ENCODE measurements at regions not wholly inside any gene's neighbourhood (a gene's known extent, or its start where the extent isn't known, plus 50 kb on each side); places are given as distances from the start of the nearest gene placed in this dataset.

DNA sequence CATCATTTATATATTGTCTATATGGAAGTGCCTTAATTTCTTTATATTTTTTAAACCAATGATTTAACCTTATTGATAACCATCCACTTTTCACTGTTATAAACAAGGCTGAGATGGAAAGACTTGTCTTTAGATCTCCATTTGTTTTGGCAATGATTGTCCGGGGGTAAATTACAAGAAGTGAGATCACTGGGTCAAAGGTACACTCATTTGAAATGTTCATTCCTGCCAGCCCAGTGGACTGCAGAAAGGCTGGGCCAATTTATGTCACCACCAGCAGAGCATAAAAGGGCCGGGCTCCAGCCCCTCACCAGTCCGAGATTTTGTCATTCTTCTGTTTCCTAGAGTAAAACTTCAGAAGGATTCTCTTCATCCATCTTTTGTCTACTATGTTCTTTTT, 93.6 kb upstream of the NEO1 start:
- no peak overlapping the region for H3K27ac ChIP-seq (ENCODE audit: low read depth, low read length, poor library complexity, severe bottlenecking)
- no peaks in the 10 kb centered on the region for H3K79me2 ChIP-seq (ENCODE audit: insufficient read depth, low read length)
- H3K27me3 ChIP-seq (ENCODE audit: insufficient read depth, low read length) = no peaks in the 10 kb centered on the region
- no peaks in the 10 kb centered on the region for H3K9me2 ChIP-seq (ENCODE audit: low read depth, low read length)
- H3F3A ChIP-seq (ENCODE audit: insufficient read depth, low read length) = no peaks in the 10 kb centered on the region
- H2AFZ ChIP-seq (ENCODE audit: low read length) = no peak overlapping the region
- H3K9ac ChIP-seq (ENCODE audit: low read length) = no peak overlapping the region
- no peaks in the 10 kb centered on the region for H3K4me1 ChIP-seq (ENCODE audit: insufficient read depth, low read length, severe bottlenecking)
- no peaks in the 10 kb centered on the region; the same call in 1 of the 2 replicates for H3K9me3 ChIP-seq (ENCODE audit: low read length)
- H3K4me2 ChIP-seq (ENCODE audit: low read length) = no peak overlapping the region
- H3K4me3 ChIP-seq (ENCODE audit: low read depth, low read length, poor library complexity, severe bottlenecking) = no peak overlapping the region
- no peaks in the 10 kb centered on the region for H4K20me1 ChIP-seq (ENCODE audit: insufficient read depth, low read length)
- TF ChIP-seq CTCF (IDR thresholded peaks at IDR 0.05; ENCODE audit: low read length) (no peak), EZH2 (IDR thresholded peaks at IDR 0.05; ENCODE audit: borderline replicate concordance, low read length) (no peak)
- H3K36me3 ChIP-seq (ENCODE audit: insufficient read depth, low read length) = no peaks in the 10 kb centered on the region

DNA sequence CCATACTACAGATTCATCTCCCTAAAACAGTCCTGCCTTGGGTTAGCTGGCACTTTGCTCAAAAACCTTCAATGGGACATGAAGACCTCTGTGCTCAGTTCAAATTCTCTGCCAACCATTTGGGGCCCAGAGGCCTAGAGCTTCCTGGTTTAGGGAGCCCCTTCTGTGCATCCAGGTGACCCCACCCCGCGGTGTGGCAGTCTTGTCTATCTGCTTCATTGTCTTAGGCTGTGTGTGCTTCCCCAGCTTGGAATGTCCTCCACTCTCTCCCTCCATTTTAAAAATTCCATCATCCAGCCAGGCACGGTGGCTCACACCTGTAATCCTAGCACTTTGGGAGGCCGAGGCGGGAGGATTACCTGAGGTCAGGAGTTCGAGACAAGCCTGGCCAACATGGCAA, 99.0 kb upstream of the NEO1 start:
- Histone ChIP-seq H3K79me2 (ENCODE audit: insufficient read depth, low read length) (no peaks in the 10 kb centered on the region), H3K9me2 (ENCODE audit: low read depth, low read length) (no peaks in the 10 kb centered on the region), H3K9me3 (ENCODE audit: low read length) (no peaks in the 10 kb centered on the region), H2AFZ (ENCODE audit: low read length) (no peak overlapping the region), H3K4me2 (ENCODE audit: low read length) (no peak overlapping the region), H3F3A (ENCODE audit: insufficient read depth, low read length) (no peaks in the 10 kb centered on the region), H3K4me3 (ENCODE audit: low read depth, low read length, poor library complexity, severe bottlenecking) (no peak overlapping the region), H4K20me1 (ENCODE audit: insufficient read depth, low read length) (no peaks in the 10 kb centered on the region), H3K4me1 (ENCODE audit: insufficient read depth, low read length, severe bottlenecking) (no peaks in the 10 kb centered on the region), H3K9ac (ENCODE audit: low read length) (no peak overlapping the region), H3K27me3 (ENCODE audit: insufficient read depth, low read length) (no peaks in the 10 kb centered on the region), H3K27ac (ENCODE audit: low read depth, low read length, poor library complexity, severe bottlenecking) (no peak overlapping the region), H3K36me3 (ENCODE audit: insufficient read depth, low read length) (no peaks in the 10 kb centered on the region)
- TF ChIP-seq EZH2 (IDR thresholded peaks at IDR 0.05; ENCODE audit: borderline replicate concordance, low read length) (no peak), CTCF (IDR thresholded peaks at IDR 0.05; ENCODE audit: low read length) (no peak)

DNA sequence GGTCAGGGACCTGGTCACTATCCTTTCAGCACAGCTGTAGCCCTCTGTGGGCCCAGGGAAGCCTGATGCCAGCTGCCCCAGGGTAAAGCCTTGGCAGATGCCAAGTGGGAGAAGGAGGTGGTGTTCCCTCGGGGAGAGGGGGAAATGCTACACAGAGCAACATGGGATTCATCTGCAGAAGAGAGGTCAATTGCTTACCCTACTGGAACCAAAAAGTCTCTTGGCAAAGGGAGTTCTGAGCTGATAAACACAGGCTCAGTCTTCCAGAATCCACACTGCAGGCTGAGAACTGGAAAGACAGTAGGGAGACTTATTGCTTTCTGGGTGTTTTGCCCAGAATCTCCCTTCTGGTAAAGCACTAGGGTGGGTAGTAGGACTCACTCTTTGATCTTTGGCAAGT, 100.1 kb upstream of the NEO1 start:
- Histone ChIP-seq H3K36me3 (ENCODE audit: insufficient read depth, low read length) (no peaks in the 10 kb centered on the region), H3K4me3 (ENCODE audit: low read depth, low read length, poor library complexity, severe bottlenecking) (no peak overlapping the region), H3K9me3 (ENCODE audit: low read length) (no peaks in the 10 kb centered on the region), H4K20me1 (ENCODE audit: insufficient read depth, low read length) (no peaks in the 10 kb centered on the region), H2AFZ (ENCODE audit: low read length) (no peak overlapping the region), H3K9ac (ENCODE audit: low read length) (no peak overlapping the region), H3K9me2 (ENCODE audit: low read depth, low read length) (no peaks in the 10 kb centered on the region), H3K27me3 (ENCODE audit: insufficient read depth, low read length) (no peaks in the 10 kb centered on the region), H3K79me2 (ENCODE audit: insufficient read depth, low read length) (no peaks in the 10 kb centered on the region), H3K4me2 (ENCODE audit: low read length) (no peak overlapping the region), H3K27ac (ENCODE audit: low read depth, low read length, poor library complexity, severe bottlenecking) (no peak overlapping the region), H3F3A (ENCODE audit: insufficient read depth, low read length) (no peaks in the 10 kb centered on the region), H3K4me1 (ENCODE audit: insufficient read depth, low read length, severe bottlenecking) (no peaks in the 10 kb centered on the region)
- TF ChIP-seq EZH2 (IDR thresholded peaks at IDR 0.05; ENCODE audit: borderline replicate concordance, low read length) = no peak
- no peak for TF ChIP-seq CTCF (IDR thresholded peaks at IDR 0.05; ENCODE audit: low read length)

Measured in OCI-LY1 (cell line).